HFF-Myc (cell line): ENCODE measurements at regions not wholly inside any gene's neighbourhood (a gene's known extent, or its start where the extent isn't known, plus 50 kb on each side); places are given as distances from the start of the nearest gene placed in this dataset.

Source experiments
- DNase-seq: peaks from one replicate; pipeline ENCODE4 v3.0.0-alpha.2; 2011; ENCODE audit warnings: low read depth; ENCODE audit errors: extremely low read depth
- H3K4me3 ChIP-seq: replicated peaks from 2 replicates; pipeline ENCODE4 v1.5.1; 2011; ENCODE audit warnings: low read depth, mild to moderate bottlenecking, control low read depth, low read length
- TF ChIP-seq, protein P1 (sequence below): IDR thresholded peaks from 2 replicates; pipeline ENCODE4 v1.5.1; 2012; ENCODE audit warnings: mild to moderate bottlenecking, low read depth, low read length, control low read depth; ENCODE audit errors: missing control alignments

DNA sequence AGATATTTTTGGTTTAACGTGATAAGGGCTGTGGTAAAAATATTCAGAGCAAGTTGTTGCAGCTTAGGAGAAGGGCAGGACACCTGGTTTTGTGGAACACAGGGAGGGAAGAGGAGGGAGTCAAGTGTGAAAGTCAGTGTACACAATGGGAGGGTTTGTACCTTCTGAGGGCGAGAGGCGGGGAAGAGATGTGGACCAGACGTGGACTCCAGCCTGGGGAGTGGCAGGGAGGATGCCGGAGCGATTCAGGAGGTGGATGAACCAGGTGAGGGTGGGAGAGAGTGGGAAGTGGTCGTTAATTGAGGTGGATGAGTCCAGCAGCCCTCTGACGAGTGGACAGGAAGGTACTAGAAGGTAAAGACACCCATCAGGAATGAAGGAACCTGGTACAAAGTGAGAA, 52.2 kb upstream of the IRF2BP2 start:
- TF ChIP-seq, protein P1, sequence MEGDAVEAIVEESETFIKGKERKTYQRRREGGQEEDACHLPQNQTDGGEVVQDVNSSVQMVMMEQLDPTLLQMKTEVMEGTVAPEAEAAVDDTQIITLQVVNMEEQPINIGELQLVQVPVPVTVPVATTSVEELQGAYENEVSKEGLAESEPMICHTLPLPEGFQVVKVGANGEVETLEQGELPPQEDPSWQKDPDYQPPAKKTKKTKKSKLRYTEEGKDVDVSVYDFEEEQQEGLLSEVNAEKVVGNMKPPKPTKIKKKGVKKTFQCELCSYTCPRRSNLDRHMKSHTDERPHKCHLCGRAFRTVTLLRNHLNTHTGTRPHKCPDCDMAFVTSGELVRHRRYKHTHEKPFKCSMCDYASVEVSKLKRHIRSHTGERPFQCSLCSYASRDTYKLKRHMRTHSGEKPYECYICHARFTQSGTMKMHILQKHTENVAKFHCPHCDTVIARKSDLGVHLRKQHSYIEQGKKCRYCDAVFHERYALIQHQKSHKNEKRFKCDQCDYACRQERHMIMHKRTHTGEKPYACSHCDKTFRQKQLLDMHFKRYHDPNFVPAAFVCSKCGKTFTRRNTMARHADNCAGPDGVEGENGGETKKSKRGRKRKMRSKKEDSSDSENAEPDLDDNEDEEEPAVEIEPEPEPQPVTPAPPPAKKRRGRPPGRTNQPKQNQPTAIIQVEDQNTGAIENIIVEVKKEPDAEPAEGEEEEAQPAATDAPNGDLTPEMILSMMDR, result no peak
- no peak for DNase-seq
- no peak overlapping the region for H3K4me3 ChIP-seq

- TF ChIP-seq, protein P1, result no peak
- no peak for DNase-seq
- no peak overlapping the region for H3K4me3 ChIP-seq
Observed at GRCh38 chr1:234661317-234661928, 51.4 kb upstream of the IRF2BP2 start.

- no peak overlapping the region for H3K4me3 ChIP-seq
- no peak for DNase-seq
- TF ChIP-seq, protein P1, result no peak
Observed at GRCh38 chr1:234660536-234661316, 50.7 kb upstream of the IRF2BP2 start.
